SK-N-MC (cell line): ENCODE measurements at regions not wholly inside any gene's neighbourhood (a gene's known extent, or its start where the extent isn't known, plus 50 kb on each side); places are given as distances from the start of the nearest gene placed in this dataset.

Experiments used
- EZH2 ChIP-seq: fragments of 200-600 bp; sonication (generic); IDR thresholded peaks from one replicate; pipeline ENCODE4 v1.6.1; 2017; ENCODE audit warnings: antibody characterized with exemption
- FOXP2 ChIP-seq: optimal IDR thresholded peaks from 2 replicates; pipeline ENCODE3; 2011; ENCODE audit warnings: mild to moderate bottlenecking, moderate library complexity; ENCODE audit not compliant: insufficient read depth; ENCODE audit errors: extremely low read length, control extremely low read depth
- POLR2AphosphoS5 ChIP-seq: IDR thresholded peaks from 2 replicates; pipeline ENCODE4 v1.6.1; 2012; ENCODE audit warnings: mild to moderate bottlenecking, low read depth, low read length, borderline replicate concordance

GRCh38 chr20:48193627-48194425 is 408.5 kb upstream of the SULF2 start:
- no peak for TF ChIP-seq EZH2
- TF ChIP-seq POLR2AphosphoS5, result no peak
- TF ChIP-seq FOXP2, result no peak
